ENCODE measurements at regions not wholly inside any gene's neighbourhood (a gene's known extent, or its start where the extent isn't known, plus 50 kb on each side); places are given as distances from the start of the nearest gene placed in this dataset.

- CTCF ChIA-PET, result interaction anchor here (0.6 to 1.7 kb wide), 8 partner anchors 8 to 707 kb away, joined by 3 to 11 read pairs (median 4); no protein-coding TSS in a partner anchor
- no peak overlapping the region for H3K4me3 Mint-ChIP-seq
- no peaks in the 10 kb centered on the region for H3K9me3 Mint-ChIP-seq
- H3K36me3 Mint-ChIP-seq (ENCODE audit: low read depth), result no peaks in the 10 kb centered on the region
- H3K4me1 Mint-ChIP-seq, result peaks cover 10% of the 10 kb centered on the region
- DNase-seq, result peak; percentile 58
- POLR2A ChIA-PET, result no interaction called here
- H3K27me3 Mint-ChIP-seq, result no peaks in the 10 kb centered on the region
- H3K27ac Mint-ChIP-seq, result no peak overlapping the region
Observed at GRCh38 chrX:16436348-16437188, 213.4 kb upstream of the S100G start.

GRCh38 chrX:16440446-16440845, 209.5 kb upstream of the S100G start:
- H3K36me3 Mint-ChIP-seq (ENCODE audit: low read depth), result no peaks in the 10 kb centered on the region
- H3K9me3 Mint-ChIP-seq, result no peaks in the 10 kb centered on the region
- ChIA-PET POLR2A (no interaction called here), CTCF (interaction anchor here (0.8 to 1.2 kb wide), 2 partner anchors 118 to 230 kb away, joined by 3 read pairs; no protein-coding TSS in a partner anchor)
- H3K4me3 Mint-ChIP-seq, result no peak overlapping the region
- DNase-seq, result no peak
- no peaks in the 10 kb centered on the region for H3K4me1 Mint-ChIP-seq
- H3K27ac Mint-ChIP-seq, result no peak overlapping the region
- no peaks in the 10 kb centered on the region for H3K27me3 Mint-ChIP-seq

GRCh38 chrX:16444353-16444752, 205.6 kb upstream of the S100G start:
- CTCF ChIA-PET, result interaction anchor here (0.7 to 1.4 kb wide), 5 partner anchors 12 to 229 kb away, joined by 3 to 6 read pairs (median 4); no protein-coding TSS in a partner anchor
- no peaks in the 10 kb centered on the region for H3K27me3 Mint-ChIP-seq
- no peaks in the 10 kb centered on the region for H3K36me3 Mint-ChIP-seq (ENCODE audit: low read depth)
- H3K4me1 Mint-ChIP-seq, result no peaks in the 10 kb centered on the region
- DNase-seq, result no peak
- POLR2A ChIA-PET, result no interaction called here
- no peaks in the 10 kb centered on the region for H3K9me3 Mint-ChIP-seq
- no peak overlapping the region for H3K4me3 Mint-ChIP-seq
- no peak overlapping the region for H3K27ac Mint-ChIP-seq

GRCh38 chrX:16445166-16445752, 204.7 kb upstream of the S100G start:
- ChIA-PET CTCF (interaction anchor here (0.6 to 1.3 kb wide), 8 partner anchors 9 to 552 kb away, joined by 3 to 6 read pairs (median 3); no protein-coding TSS in a partner anchor), POLR2A (no interaction called here)
- no peak overlapping the region for H3K27ac Mint-ChIP-seq
- no peaks in the 10 kb centered on the region for H3K36me3 Mint-ChIP-seq (ENCODE audit: low read depth)
- no peaks in the 10 kb centered on the region for H3K4me1 Mint-ChIP-seq
- DNase-seq, result peak; percentile 37
- no peaks in the 10 kb centered on the region for H3K27me3 Mint-ChIP-seq
- H3K4me3 Mint-ChIP-seq, result no peak overlapping the region
- H3K9me3 Mint-ChIP-seq, result no peaks in the 10 kb centered on the region

GRCh38 chrX:16451334-16451733, 198.6 kb upstream of the S100G start:
- H3K4me3 Mint-ChIP-seq, result no peak overlapping the region
- H3K9me3 Mint-ChIP-seq, result no peaks in the 10 kb centered on the region
- no peak overlapping the region for H3K27ac Mint-ChIP-seq
- H3K4me1 Mint-ChIP-seq, result no peaks in the 10 kb centered on the region
- DNase-seq, result no peak
- POLR2A ChIA-PET, result no interaction called here
- CTCF ChIA-PET, result no interaction called here
- H3K36me3 Mint-ChIP-seq (ENCODE audit: low read depth), result no peaks in the 10 kb centered on the region
- H3K27me3 Mint-ChIP-seq, result no peaks in the 10 kb centered on the region

GRCh38 chrX:16454926-16455325, 195.0 kb upstream of the S100G start:
- H3K9me3 Mint-ChIP-seq, result no peaks in the 10 kb centered on the region
- H3K27me3 Mint-ChIP-seq, result no peaks in the 10 kb centered on the region
- H3K4me3 Mint-ChIP-seq, result no peak overlapping the region
- CTCF ChIA-PET, result no interaction called here
- no peak for DNase-seq
- H3K27ac Mint-ChIP-seq, result no peak overlapping the region
- H3K36me3 Mint-ChIP-seq (ENCODE audit: low read depth), result no peaks in the 10 kb centered on the region
- H3K4me1 Mint-ChIP-seq, result no peaks in the 10 kb centered on the region
- POLR2A ChIA-PET, result no interaction called here

GRCh38 chrX:16457239-16457638, 192.7 kb upstream of the S100G start:
- Mint-ChIP-seq H3K36me3 (ENCODE audit: low read depth) (no peaks in the 10 kb centered on the region), H3K4me1 (no peaks in the 10 kb centered on the region), H3K27me3 (no peaks in the 10 kb centered on the region), H3K27ac (no peak overlapping the region), H3K4me3 (no peak overlapping the region), H3K9me3 (no peaks in the 10 kb centered on the region)
- ChIA-PET CTCF (no interaction called here), POLR2A (no interaction called here)
- DNase-seq, result no peak

- no peaks in the 10 kb centered on the region for H3K4me1 Mint-ChIP-seq
- CTCF ChIA-PET, result interaction anchor here (1.2 kb wide), 1 partner anchor 13 kb away, joined by 3 read pairs; no protein-coding TSS in a partner anchor
- H3K36me3 Mint-ChIP-seq (ENCODE audit: low read depth), result no peaks in the 10 kb centered on the region
- POLR2A ChIA-PET, result no interaction called here
- no peak for DNase-seq
- no peak overlapping the region for H3K27ac Mint-ChIP-seq
- no peaks in the 10 kb centered on the region for H3K9me3 Mint-ChIP-seq
- no peaks in the 10 kb centered on the region for H3K27me3 Mint-ChIP-seq
- no peak overlapping the region for H3K4me3 Mint-ChIP-seq
Observed at GRCh38 chrX:16458208-16458607, 191.8 kb upstream of the S100G start.

- H3K27ac Mint-ChIP-seq, result no peak overlapping the region
- DNase-seq, result no peak
- no peaks in the 10 kb centered on the region for H3K4me1 Mint-ChIP-seq
- POLR2A ChIA-PET, result no interaction called here
- H3K9me3 Mint-ChIP-seq, result no peaks in the 10 kb centered on the region
- H3K27me3 Mint-ChIP-seq, result no peaks in the 10 kb centered on the region
- CTCF ChIA-PET, result interaction anchor here (1.2 kb wide), 1 partner anchor 14 kb away, joined by 3 read pairs; no protein-coding TSS in a partner anchor
- H3K36me3 Mint-ChIP-seq (ENCODE audit: low read depth), result no peaks in the 10 kb centered on the region
- no peak overlapping the region for H3K4me3 Mint-ChIP-seq
Observed at GRCh38 chrX:16459008-16459407, 190.9 kb upstream of the S100G start.

- CTCF ChIA-PET, result no interaction called here
- POLR2A ChIA-PET, result no interaction called here
- H3K9me3 Mint-ChIP-seq, result no peaks in the 10 kb centered on the region
- DNase-seq, result no peak
- H3K4me1 Mint-ChIP-seq, result no peaks in the 10 kb centered on the region
- H3K4me3 Mint-ChIP-seq, result no peak overlapping the region
- H3K27me3 Mint-ChIP-seq, result no peaks in the 10 kb centered on the region
- H3K27ac Mint-ChIP-seq, result no peak overlapping the region
- no peaks in the 10 kb centered on the region for H3K36me3 Mint-ChIP-seq (ENCODE audit: low read depth)
Observed at GRCh38 chrX:16461968-16462367, 188.0 kb upstream of the S100G start.

- no peak for DNase-seq
- no peak overlapping the region for H3K27ac Mint-ChIP-seq
- no peaks in the 10 kb centered on the region for H3K9me3 Mint-ChIP-seq
- POLR2A ChIA-PET, result no interaction called here
- H3K4me1 Mint-ChIP-seq, result no peaks in the 10 kb centered on the region
- H3K27me3 Mint-ChIP-seq, result no peaks in the 10 kb centered on the region
- CTCF ChIA-PET, result no interaction called here
- no peaks in the 10 kb centered on the region for H3K36me3 Mint-ChIP-seq (ENCODE audit: low read depth)
- no peak overlapping the region for H3K4me3 Mint-ChIP-seq
Observed at GRCh38 chrX:16462912-16463311, 187.0 kb upstream of the S100G start.

GRCh38 chrX:16464369-16464768, 185.6 kb upstream of the S100G start:
- DNase-seq, result no peak
- H3K36me3 Mint-ChIP-seq (ENCODE audit: low read depth), result no peaks in the 10 kb centered on the region
- no peak overlapping the region for H3K4me3 Mint-ChIP-seq
- ChIA-PET POLR2A (no interaction called here), CTCF (no interaction called here)
- H3K27me3 Mint-ChIP-seq, result no peaks in the 10 kb centered on the region
- no peaks in the 10 kb centered on the region for H3K9me3 Mint-ChIP-seq
- no peak overlapping the region for H3K27ac Mint-ChIP-seq
- H3K4me1 Mint-ChIP-seq, result no peaks in the 10 kb centered on the region

- ChIA-PET POLR2A (no interaction called here), CTCF (no interaction called here)
- Mint-ChIP-seq H3K36me3 (ENCODE audit: low read depth) (no peaks in the 10 kb centered on the region), H3K4me1 (no peaks in the 10 kb centered on the region), H3K27me3 (no peaks in the 10 kb centered on the region), H3K9me3 (no peaks in the 10 kb centered on the region), H3K4me3 (no peak overlapping the region), H3K27ac (no peak overlapping the region)
- no peak for DNase-seq
Observed at GRCh38 chrX:16465081-16465876, 184.7 kb upstream of the S100G start.

Measured in activated CD4-positive, alpha-beta memory T cell treated with anti-CD3 and anti-CD28 coated beads, Interleukin-2, amount 10 ng/mL, durations not matched to agents 7 days and 5 days (primary cell).